IMR-90 (cell line): ENCODE measurements at regions not wholly inside any gene's neighbourhood (a gene's known extent, or its start where the extent isn't known, plus 50 kb on each side); places are given as distances from the start of the nearest gene placed in this dataset.

Experiments used
- CHD1 ChIP-seq: IDR thresholded peaks from 2 replicates; pipeline ENCODE4 v1.6.1; 2012; ENCODE audit warnings: low read depth, low read length, improper control_type of control experiment
- MAFK ChIP-seq: IDR thresholded peaks from 2 replicates; pipeline ENCODE4 v1.6.1; 2012; ENCODE audit warnings: low read depth, low read length, improper control_type of control experiment
- POLR2A ChIP-seq: IDR thresholded peaks from 2 replicates; pipeline ENCODE4 v1.6.1; 2012; ENCODE audit warnings: mild to moderate bottlenecking, low read depth, low read length
- RAD21 ChIP-seq: IDR thresholded peaks from 2 replicates; pipeline ENCODE4 v1.6.1; 2012; ENCODE audit warnings: low read length, improper control_type of control experiment
- SMC3 ChIP-seq: fragments of 150-350 bp; IDR thresholded peaks from 2 replicates; pipeline ENCODE4 v1.6.1; 2016; ENCODE audit warnings: low read depth, mild to moderate bottlenecking, antibody characterized with exemption, low read length, moderate library complexity
- TF ChIP-seq, protein P1 (sequence below): fragments of 150-350 bp; IDR thresholded peaks from 2 replicates; pipeline ENCODE4 v1.6.1; 2017; ENCODE audit warnings: mild to moderate bottlenecking, antibody characterized with exemption, low read length, low read depth
- TF ChIP-seq, protein P2 (sequence below): conservative IDR thresholded peaks from 2 replicates; pipeline ENCODE4 v1.5.1; 2012; ENCODE audit warnings: mild to moderate bottlenecking, low read depth, low read length, improper control_type of control experiment

DNA sequence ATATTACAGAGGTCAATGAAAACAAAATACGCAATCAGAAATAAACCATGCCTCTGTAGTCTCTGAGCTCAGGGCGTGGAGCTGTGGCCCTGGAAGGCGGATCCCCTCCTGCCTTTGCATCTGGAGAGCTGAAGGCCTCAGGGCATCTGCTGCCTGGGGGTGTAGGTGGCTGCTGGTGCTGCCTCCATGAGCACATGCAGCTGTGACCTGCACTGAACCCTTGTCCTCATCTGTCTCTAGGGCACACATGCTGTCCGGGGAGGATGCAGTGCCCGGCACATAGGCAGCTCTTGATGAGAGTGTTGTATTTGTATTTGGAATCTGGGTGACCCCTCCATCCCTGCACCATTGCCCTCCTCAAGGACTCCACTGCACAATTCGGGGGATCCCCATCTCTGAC, 185.7 kb downstream of the TEX29 start:
- TF ChIP-seq, protein P1, sequence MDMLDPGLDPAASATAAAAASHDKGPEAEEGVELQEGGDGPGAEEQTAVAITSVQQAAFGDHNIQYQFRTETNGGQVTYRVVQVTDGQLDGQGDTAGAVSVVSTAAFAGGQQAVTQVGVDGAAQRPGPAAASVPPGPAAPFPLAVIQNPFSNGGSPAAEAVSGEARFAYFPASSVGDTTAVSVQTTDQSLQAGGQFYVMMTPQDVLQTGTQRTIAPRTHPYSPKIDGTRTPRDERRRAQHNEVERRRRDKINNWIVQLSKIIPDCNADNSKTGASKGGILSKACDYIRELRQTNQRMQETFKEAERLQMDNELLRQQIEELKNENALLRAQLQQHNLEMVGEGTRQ, result no peak
- TF ChIP-seq POLR2A, result no peak
- TF ChIP-seq, protein P2, sequence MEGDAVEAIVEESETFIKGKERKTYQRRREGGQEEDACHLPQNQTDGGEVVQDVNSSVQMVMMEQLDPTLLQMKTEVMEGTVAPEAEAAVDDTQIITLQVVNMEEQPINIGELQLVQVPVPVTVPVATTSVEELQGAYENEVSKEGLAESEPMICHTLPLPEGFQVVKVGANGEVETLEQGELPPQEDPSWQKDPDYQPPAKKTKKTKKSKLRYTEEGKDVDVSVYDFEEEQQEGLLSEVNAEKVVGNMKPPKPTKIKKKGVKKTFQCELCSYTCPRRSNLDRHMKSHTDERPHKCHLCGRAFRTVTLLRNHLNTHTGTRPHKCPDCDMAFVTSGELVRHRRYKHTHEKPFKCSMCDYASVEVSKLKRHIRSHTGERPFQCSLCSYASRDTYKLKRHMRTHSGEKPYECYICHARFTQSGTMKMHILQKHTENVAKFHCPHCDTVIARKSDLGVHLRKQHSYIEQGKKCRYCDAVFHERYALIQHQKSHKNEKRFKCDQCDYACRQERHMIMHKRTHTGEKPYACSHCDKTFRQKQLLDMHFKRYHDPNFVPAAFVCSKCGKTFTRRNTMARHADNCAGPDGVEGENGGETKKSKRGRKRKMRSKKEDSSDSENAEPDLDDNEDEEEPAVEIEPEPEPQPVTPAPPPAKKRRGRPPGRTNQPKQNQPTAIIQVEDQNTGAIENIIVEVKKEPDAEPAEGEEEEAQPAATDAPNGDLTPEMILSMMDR, result no peak
- TF ChIP-seq RAD21, result no peak
- TF ChIP-seq SMC3, result no peak
- TF ChIP-seq MAFK, result no peak
- TF ChIP-seq CHD1, result no peak
